ENCODE measurements at regions not wholly inside any gene's neighbourhood (a gene's known extent, or its start where the extent isn't known, plus 50 kb on each side); places are given as distances from the start of the nearest gene placed in this dataset.

DNA sequence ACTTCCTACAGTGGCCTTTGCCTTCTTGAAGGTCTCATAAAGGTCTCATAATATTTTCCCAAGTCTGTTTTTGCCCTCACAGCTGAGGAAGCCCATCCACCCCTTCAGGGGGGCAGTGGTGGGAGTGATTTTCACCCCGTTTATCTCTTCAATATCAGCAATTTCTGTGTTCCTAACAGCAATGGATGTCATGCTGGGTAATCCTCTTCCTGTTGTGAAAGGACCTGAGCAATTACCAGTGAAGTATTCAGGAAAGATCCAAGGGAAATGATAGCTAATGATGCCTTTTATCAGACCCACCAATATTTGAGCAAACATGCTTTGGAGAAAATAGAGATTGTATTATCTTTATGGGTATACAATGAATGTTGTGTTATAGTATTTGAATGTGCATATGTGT lies 226.9 kb downstream of the INSC start:
- Histone ChIP-seq H3K36me3 (no peaks in the 10 kb centered on the region), H3K4me3 (no peak overlapping the region), H3K4me1 (no peaks in the 10 kb centered on the region), H3K27me3 (no peaks in the 10 kb centered on the region), H3K9me3 (peaks cover 0 to 4% of the 10 kb centered on the region in 2 donors), H3K27ac (no peak overlapping the region)
- intact Hi-C loops (cut with DNase I), result no loop called here
- no peak for DNase-seq (ENCODE audit: low spot score in 2 of 2)
- TF ChIP-seq, protein P1, sequence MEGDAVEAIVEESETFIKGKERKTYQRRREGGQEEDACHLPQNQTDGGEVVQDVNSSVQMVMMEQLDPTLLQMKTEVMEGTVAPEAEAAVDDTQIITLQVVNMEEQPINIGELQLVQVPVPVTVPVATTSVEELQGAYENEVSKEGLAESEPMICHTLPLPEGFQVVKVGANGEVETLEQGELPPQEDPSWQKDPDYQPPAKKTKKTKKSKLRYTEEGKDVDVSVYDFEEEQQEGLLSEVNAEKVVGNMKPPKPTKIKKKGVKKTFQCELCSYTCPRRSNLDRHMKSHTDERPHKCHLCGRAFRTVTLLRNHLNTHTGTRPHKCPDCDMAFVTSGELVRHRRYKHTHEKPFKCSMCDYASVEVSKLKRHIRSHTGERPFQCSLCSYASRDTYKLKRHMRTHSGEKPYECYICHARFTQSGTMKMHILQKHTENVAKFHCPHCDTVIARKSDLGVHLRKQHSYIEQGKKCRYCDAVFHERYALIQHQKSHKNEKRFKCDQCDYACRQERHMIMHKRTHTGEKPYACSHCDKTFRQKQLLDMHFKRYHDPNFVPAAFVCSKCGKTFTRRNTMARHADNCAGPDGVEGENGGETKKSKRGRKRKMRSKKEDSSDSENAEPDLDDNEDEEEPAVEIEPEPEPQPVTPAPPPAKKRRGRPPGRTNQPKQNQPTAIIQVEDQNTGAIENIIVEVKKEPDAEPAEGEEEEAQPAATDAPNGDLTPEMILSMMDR (IDR thresholded peaks at IDR 0.05), result no peak

DNA sequence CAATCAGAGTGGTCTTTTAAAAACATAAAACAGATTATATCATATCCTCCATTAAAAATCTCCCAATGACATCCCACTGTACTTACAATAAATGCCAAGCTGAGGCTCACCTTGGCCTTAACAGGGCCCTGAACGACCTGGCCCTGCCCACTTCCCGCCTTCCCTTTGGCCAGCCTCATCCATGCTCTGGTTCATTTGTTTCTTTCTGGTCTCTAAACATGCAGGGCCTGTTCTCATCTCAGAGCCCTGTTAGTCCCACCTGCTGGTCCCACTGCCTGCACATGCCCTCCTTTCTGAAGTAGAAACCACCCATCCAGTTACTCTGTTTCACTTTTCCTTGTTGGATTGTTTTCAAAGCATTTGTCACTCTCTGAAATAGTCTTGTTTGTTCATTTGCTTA lies 227.4 kb downstream of the INSC start:
- peaks cover 0 to 4% of the 10 kb centered on the region in 2 donors for H3K9me3 ChIP-seq
- no peaks in the 10 kb centered on the region for H3K27me3 ChIP-seq
- no peaks in the 10 kb centered on the region for H3K4me1 ChIP-seq
- H3K36me3 ChIP-seq, result no peaks in the 10 kb centered on the region
- intact Hi-C loops (cut with DNase I), result no loop called here
- TF ChIP-seq, protein P1 (IDR thresholded peaks at IDR 0.05), result no peak
- H3K27ac ChIP-seq, result no peak overlapping the region
- H3K4me3 ChIP-seq, result no peak overlapping the region
- no peak for DNase-seq (ENCODE audit: low spot score in 2 of 2)

DNA sequence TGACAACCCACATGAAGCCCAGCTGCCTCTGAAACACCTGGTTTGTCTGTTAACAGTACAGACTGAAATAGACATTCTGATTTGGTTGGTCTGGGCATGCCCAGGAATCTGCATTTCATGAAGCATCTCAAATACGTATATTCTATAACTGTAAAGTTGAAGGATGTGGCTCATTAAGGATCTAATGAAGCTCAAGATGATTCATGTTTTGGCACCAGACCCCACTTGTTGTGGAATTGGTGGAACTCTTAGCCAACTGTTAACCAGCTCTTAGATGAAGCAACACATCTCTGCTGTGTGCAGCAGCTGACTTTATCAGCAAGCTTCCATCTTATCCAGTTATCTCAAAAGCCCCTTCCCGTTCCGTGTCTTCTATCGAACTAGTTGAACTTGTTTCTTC lies 232.2 kb downstream of the INSC start:
- no peak overlapping the region for H3K27ac ChIP-seq
- intact Hi-C loops (cut with DNase I), result no loop called here
- DNase-seq (ENCODE audit: low spot score in 2 of 2), result no peak
- no peaks in the 10 kb centered on the region for H3K27me3 ChIP-seq
- no peaks in the 10 kb centered on the region for H3K36me3 ChIP-seq
- no peaks in the 10 kb centered on the region for H3K9me3 ChIP-seq
- TF ChIP-seq, protein P1 (IDR thresholded peaks at IDR 0.05), result no peak
- no peaks in the 10 kb centered on the region for H3K4me1 ChIP-seq
- H3K4me3 ChIP-seq, result no peak overlapping the region

DNA sequence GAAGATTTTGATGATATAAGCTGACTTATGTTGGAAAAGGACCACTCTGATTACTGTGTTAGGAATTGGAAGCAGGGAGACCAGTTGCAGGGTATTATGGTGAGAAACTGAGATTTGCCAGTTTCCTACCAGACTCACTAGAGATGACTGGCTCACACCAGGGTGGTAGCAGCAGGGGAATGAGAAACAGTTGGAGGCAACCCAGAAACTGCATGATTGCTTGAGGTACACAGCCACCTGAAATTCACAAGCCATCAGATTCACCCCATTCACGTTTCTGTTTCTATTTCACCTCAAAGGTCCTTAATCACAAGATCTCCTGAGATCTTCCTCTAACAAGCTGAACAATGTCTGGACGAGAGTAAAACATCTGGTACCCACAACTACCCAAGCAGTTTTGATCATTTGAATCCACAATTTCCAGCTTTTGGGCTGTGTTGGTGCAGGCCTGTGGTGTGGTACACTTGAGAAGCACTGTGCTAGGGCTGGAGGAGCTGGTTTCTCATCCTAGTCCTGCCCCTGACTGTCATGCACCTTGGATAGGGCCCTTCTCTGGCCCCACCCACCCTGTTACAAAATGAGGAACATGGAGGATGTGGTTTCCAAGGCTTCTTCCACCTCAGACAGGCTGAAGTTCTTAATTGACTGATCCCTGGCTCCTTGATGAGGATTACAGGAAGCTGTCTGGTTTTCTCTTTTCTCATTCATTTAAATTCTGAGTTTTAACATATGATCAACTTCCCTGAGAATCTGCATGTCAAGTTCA lies 233.4 kb downstream of the INSC start:
- intact Hi-C loops (cut with DNase I), result no loop called here

DNA sequence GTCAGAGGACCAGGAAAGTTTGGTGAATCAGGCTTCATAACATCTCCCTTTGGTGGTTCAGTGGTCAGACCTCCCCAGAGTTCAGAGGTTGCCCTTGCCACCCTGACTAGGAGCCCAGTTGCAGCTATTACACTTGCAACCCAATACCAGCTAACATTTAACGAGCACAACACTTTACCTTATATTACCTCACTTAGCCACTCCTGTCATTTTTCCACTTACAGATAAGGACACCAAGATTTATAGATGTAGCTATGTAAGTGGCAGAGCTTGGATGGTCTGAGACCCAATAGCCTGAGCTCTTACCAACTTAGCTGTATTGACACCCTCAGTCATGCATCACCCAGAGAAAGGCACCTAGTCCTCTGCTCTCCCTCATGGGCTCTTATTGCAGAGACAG lies 234.7 kb downstream of the INSC start:
- intact Hi-C loops (cut with DNase I), result no loop called here
- H3K27me3 ChIP-seq, result no peaks in the 10 kb centered on the region
- H3K9me3 ChIP-seq, result no peaks in the 10 kb centered on the region
- H3K27ac ChIP-seq, result no peak overlapping the region
- H3K36me3 ChIP-seq, result no peaks in the 10 kb centered on the region
- TF ChIP-seq, protein P1 (IDR thresholded peaks at IDR 0.05), result no peak
- no peak overlapping the region for H3K4me3 ChIP-seq
- H3K4me1 ChIP-seq, result no peaks in the 10 kb centered on the region
- DNase-seq (ENCODE audit: low spot score in 2 of 2), result no peak

More for the DNA sequence above, 233.4 kb downstream of the INSC start:
- H3K27ac ChIP-seq, result no peak overlapping the region
- no peaks in the 10 kb centered on the region for H3K27me3 ChIP-seq
- TF ChIP-seq, protein P1 (IDR thresholded peaks at IDR 0.05), result no peak
- no peaks in the 10 kb centered on the region for H3K4me1 ChIP-seq
- no peaks in the 10 kb centered on the region for H3K9me3 ChIP-seq
- DNase-seq (ENCODE audit: low spot score in 2 of 2), result no peak
- no peak overlapping the region for H3K4me3 ChIP-seq
- H3K36me3 ChIP-seq, result no peaks in the 10 kb centered on the region

All from ascending aorta (tissue), 2 donors.